Suprapubic skin (tissue), 4 donors: ENCODE measurements at regions not wholly inside any gene's neighbourhood (a gene's known extent, or its start where the extent isn't known, plus 50 kb on each side); places are given as distances from the start of the nearest gene placed in this dataset.

ENCODE experiments used
- DNase-seq, 2 donors: peaks; one replicate each; pipeline ENCODE4 v3.0.0-alpha.2; 2019; ENCODE audit warnings: low spot score in 2 of 2
- H3K27ac ChIP-seq: fragments of 200-600 bp; sonication (generic); one replicate; pipeline ENCODE4 v1.5.1; 2019
- H3K27me3 ChIP-seq: fragments of 200-600 bp; sonication (generic); one replicate; pipeline ENCODE4 v1.5.1; 2019
- H3K36me3 ChIP-seq: fragments of 200-600 bp; sonication (generic); one replicate; pipeline ENCODE4 v1.5.1; 2019
- H3K4me1 ChIP-seq: fragments of 200-600 bp; sonication (generic); one replicate; pipeline ENCODE4 v1.5.1; 2019
- H3K4me3 ChIP-seq: fragments of 200-600 bp; sonication (generic); one replicate; pipeline ENCODE4 v1.5.1; 2019; ENCODE audit warnings: mild to moderate bottlenecking
- H3K9me3 ChIP-seq: fragments of 200-600 bp; sonication (generic); one replicate; pipeline ENCODE4 v1.5.1; 2019
- EP300 ChIP-seq: sonication (generic); formaldehyde crosslinking; IDR thresholded peaks from one replicate; pipeline ENCODE4 v1.6.1; 2017; ENCODE audit warnings: antibody characterized with exemption
- POLR2A ChIP-seq, 2 donors: fragments of 450-650 bp; IDR thresholded peaks; one replicate each; pipeline ENCODE4 v1.6.1; 2017; ENCODE audit warnings: antibody characterized with exemption in 2 of 2, mild to moderate bottlenecking in 2 of 2, moderate library complexity in 2 of 2
- POLR2AphosphoS5 ChIP-seq, 3 donors: sonication (generic); formaldehyde crosslinking; IDR thresholded peaks; one replicate each; pipeline ENCODE4 v1.6.1; 2017; ENCODE audit warnings: antibody characterized with exemption in 3 of 3
- WGBS: methylation state at CpG from one replicate; pipeline ENCODE4 v1.1.5; 2018; 5-methylcytosine and 5-hydroxymethylcytosine counted together
- TF ChIP-seq, protein P1 (sequence below), 2 donors: fragments of 200-600 bp in 1 of 2; fragments of 450-650 bp in 1 of 2; sonication (generic) in 1 of 2; IDR thresholded peaks; one replicate each; pipeline ENCODE4 v1.5.1; 2016 to 2019; ENCODE audit warnings: antibody characterized with exemption in 2 of 2, mild to moderate bottlenecking in 1 of 2, moderate library complexity in 1 of 2

DNA sequence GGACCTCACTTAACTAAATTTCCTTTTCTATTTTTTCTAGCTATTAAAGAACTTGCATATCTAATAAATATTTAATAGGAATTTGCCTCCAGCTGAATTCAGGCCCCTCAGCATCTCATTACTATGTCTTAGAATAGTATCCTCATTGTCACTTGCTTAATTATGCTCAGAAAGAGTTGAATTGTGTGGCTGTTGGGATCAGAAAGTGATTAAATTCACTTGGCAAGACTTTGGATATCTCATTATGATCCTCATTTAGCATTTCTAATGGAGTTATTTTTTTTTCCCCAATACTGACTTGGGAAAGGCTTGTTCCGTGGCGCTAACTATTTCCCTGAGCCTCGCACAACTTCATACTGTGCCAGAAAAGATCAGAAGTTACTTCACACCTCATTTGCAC, 158.8 kb downstream of the IDS start:
- H3K4me1 ChIP-seq = no peaks in the 10 kb centered on the region
- H3K4me3 ChIP-seq = no peak overlapping the region
- WGBS = 71% methylated on average over 3 of the region's 3 CpGs
- H3K9me3 ChIP-seq = no peaks in the 10 kb centered on the region
- DNase-seq = no peak
- TF ChIP-seq EP300 (no peak), POLR2A (IDR thresholded peaks at IDR 0.05) (no peak), POLR2AphosphoS5 (IDR thresholded peaks at IDR 0.05) (no peak)
- TF ChIP-seq, protein P1, sequence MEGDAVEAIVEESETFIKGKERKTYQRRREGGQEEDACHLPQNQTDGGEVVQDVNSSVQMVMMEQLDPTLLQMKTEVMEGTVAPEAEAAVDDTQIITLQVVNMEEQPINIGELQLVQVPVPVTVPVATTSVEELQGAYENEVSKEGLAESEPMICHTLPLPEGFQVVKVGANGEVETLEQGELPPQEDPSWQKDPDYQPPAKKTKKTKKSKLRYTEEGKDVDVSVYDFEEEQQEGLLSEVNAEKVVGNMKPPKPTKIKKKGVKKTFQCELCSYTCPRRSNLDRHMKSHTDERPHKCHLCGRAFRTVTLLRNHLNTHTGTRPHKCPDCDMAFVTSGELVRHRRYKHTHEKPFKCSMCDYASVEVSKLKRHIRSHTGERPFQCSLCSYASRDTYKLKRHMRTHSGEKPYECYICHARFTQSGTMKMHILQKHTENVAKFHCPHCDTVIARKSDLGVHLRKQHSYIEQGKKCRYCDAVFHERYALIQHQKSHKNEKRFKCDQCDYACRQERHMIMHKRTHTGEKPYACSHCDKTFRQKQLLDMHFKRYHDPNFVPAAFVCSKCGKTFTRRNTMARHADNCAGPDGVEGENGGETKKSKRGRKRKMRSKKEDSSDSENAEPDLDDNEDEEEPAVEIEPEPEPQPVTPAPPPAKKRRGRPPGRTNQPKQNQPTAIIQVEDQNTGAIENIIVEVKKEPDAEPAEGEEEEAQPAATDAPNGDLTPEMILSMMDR (IDR thresholded peaks at IDR 0.05) = no peak
- no peaks in the 10 kb centered on the region for H3K36me3 ChIP-seq
- H3K27me3 ChIP-seq = no peaks in the 10 kb centered on the region
- H3K27ac ChIP-seq = no peak overlapping the region

DNA sequence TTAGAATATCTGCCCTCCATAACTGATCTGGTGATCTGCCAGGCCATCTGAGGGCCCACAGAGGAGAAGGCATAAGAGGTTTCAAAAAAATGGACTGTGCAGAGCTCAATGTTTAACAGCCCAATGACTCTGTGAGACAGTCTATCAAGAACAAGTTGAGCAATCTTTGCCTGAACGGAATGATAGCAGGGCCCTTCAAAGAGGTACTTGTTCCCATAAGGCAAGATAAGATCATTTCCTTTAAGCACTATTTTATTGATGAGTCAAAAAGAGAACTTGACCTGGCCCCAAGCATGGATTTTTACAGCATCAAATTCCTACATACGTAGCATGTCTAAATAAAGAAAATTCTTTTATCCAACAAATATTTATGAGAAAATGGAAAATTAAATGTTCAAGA, 182.8 kb downstream of the IDS start:
- 63% methylated on average over 2 of the region's 2 CpGs for WGBS

DNA sequence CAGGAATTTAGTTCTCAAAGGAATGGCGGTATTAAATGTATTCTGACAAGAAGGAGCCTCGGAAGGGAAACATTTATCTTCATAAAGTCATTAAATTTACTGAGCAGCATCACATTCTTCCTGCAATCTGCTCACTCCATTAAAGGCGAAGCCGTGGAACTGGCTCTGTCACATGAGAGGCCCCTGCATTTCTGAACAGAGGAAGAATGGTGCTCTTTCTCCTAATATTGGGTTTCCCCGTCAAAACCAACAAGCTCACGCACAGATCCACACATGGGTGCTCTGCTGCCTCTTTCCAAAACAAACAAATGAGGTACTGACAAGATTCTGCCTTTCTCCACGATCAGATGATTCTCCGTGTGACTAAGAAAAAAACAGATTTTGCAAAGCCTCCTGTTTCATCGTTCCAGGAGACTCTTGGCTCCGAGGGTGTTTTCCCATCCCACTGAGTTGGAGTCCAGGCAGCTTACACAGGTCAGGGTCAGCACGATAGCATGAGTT, 191.2 kb downstream of the IDS start:
- Histone ChIP-seq H3K4me3 (no peak overlapping the region), H3K9me3 (no peaks in the 10 kb centered on the region), H3K36me3 (no peaks in the 10 kb centered on the region), H3K27ac (no peak overlapping the region), H3K27me3 (no peaks in the 10 kb centered on the region), H3K4me1 (no peaks in the 10 kb centered on the region)
- 38% methylated on average over 11 of the region's 11 CpGs for WGBS
- TF ChIP-seq POLR2A (IDR thresholded peaks at IDR 0.05) (no peak), EP300 (no peak)
- no peak for DNase-seq

More for the DNA sequence above, 182.8 kb downstream of the IDS start:
- Histone ChIP-seq H3K27ac (no peak overlapping the region), H3K9me3 (no peaks in the 10 kb centered on the region), H3K27me3 (no peaks in the 10 kb centered on the region), H3K4me3 (no peak overlapping the region), H3K36me3 (no peaks in the 10 kb centered on the region), H3K4me1 (no peaks in the 10 kb centered on the region)
- TF ChIP-seq POLR2A (IDR thresholded peaks at IDR 0.05) = no peak
- TF ChIP-seq EP300 = no peak
- TF ChIP-seq, protein P1 (IDR thresholded peaks at IDR 0.05) = no peak
- no peak for TF ChIP-seq POLR2AphosphoS5 (IDR thresholded peaks at IDR 0.05)
- no peak for DNase-seq

DNA sequence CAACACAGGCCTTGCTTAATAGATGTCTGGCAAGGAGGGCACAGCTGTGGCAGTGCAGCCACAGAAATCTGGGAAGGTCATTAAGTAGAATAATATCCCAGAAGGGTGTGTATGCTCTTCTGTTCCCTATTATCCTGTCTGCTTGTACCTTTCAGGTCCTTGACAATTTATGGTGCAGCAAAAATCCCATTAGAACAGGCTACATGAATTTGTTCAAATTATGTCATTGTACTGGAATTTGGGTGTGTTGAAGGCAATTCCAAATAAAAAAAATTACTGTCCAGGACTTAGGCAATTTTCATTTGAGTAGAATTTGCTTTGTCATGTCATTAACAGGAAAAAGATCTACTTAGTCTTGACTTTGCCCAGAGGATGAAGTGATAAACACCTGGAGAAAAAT, 192.1 kb downstream of the IDS start:
- no peak for DNase-seq
- TF ChIP-seq POLR2AphosphoS5 (IDR thresholded peaks at IDR 0.05) (no peak), EP300 (no peak), POLR2A (IDR thresholded peaks at IDR 0.05) (no peak)
- TF ChIP-seq, protein P1 (IDR thresholded peaks at IDR 0.05) = no peak
- no peaks in the 10 kb centered on the region for H3K4me1 ChIP-seq

DNA sequence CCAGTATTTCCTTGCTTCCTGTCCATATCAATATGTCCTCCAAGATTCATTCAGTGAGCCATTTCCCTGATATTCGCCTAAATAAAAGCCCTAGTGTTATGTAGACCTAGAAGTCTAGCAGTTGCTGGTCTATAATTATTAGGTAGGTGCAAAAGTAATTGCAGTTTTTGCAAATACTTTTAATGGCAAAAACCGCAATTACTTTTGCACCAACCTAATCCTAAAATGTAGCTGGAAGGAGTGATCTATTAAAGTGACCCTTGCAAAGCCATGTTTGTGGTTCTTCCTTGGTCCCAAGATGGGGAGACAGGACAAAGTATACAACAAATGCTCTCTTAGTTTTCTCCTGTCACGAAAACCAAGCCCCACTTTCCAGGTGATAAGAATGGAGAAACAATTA, 193.0 kb downstream of the IDS start:
- Histone ChIP-seq H3K27ac (no peak overlapping the region), H3K4me3 (no peak overlapping the region), H3K27me3 (no peaks in the 10 kb centered on the region), H3K4me1 (no peaks in the 10 kb centered on the region), H3K36me3 (no peaks in the 10 kb centered on the region), H3K9me3 (no peaks in the 10 kb centered on the region)
- DNase-seq = no peak
- 78% methylated on average over 3 of the region's 3 CpGs for WGBS
- no peak for TF ChIP-seq POLR2AphosphoS5 (IDR thresholded peaks at IDR 0.05)
- TF ChIP-seq, protein P1 (IDR thresholded peaks at IDR 0.05) = no peak
- TF ChIP-seq EP300 = no peak
- TF ChIP-seq POLR2A (IDR thresholded peaks at IDR 0.05) = no peak

More for the DNA sequence above, 192.1 kb downstream of the IDS start:
- no peaks in the 10 kb centered on the region for H3K27me3 ChIP-seq
- no peak overlapping the region for H3K27ac ChIP-seq
- no peak overlapping the region for H3K4me3 ChIP-seq
- H3K9me3 ChIP-seq = no peaks in the 10 kb centered on the region
- no peaks in the 10 kb centered on the region for H3K36me3 ChIP-seq

GRCh38 chrX:149302705-149303104, 202.4 kb downstream of the IDS start:
- Histone ChIP-seq H3K9me3 (no peaks in the 10 kb centered on the region), H3K4me3 (no peak overlapping the region), H3K4me1 (no peaks in the 10 kb centered on the region), H3K27me3 (no peaks in the 10 kb centered on the region), H3K36me3 (no peaks in the 10 kb centered on the region), H3K27ac (no peak overlapping the region)
- 86% methylated on average over 2 of the region's 2 CpGs for WGBS
- no peak for DNase-seq
- TF ChIP-seq, protein P1 (IDR thresholded peaks at IDR 0.05) = no peak
- TF ChIP-seq POLR2AphosphoS5 (IDR thresholded peaks at IDR 0.05) (no peak), EP300 (no peak), POLR2A (IDR thresholded peaks at IDR 0.05) (no peak)
